Thyroid gland (tissue), 4 donors: ENCODE measurements at regions not wholly inside any gene's neighbourhood (a gene's known extent, or its start where the extent isn't known, plus 50 kb on each side); places are given as distances from the start of the nearest gene placed in this dataset.

Source experiments
- DNase-seq, 2 donors: peaks; one replicate each; pipeline ENCODE4 v3.0.0-alpha.2; 2019
- H3K27ac ChIP-seq, 3 donors: fragments of 200-600 bp; sonication (generic); 1 replicate in 2 of 3; 2 replicates in 1 of 3; pipeline ENCODE4 v1.5.1; 2016 to 2019; ENCODE audit warnings: mild to moderate bottlenecking in 1 of 3, moderate library complexity in 1 of 3
- H3K27me3 ChIP-seq: fragments of 200-600 bp; sonication (generic); one replicate; pipeline ENCODE4 v1.5.1; 2019
- H3K36me3 ChIP-seq, 2 donors: fragments of 200-600 bp; sonication (generic); one replicate each; pipeline ENCODE4 v1.5.1; 2016 to 2019
- H3K4me1 ChIP-seq, 2 donors: fragments of 200-600 bp; sonication (generic); one replicate each; pipeline ENCODE4 v1.5.1; 2017 to 2019
- H3K4me3 ChIP-seq, 3 donors: fragments of 200-600 bp; sonication (generic); replicated peaks in 1 of 3; 1 replicate in 2 of 3; 2 replicates in 1 of 3; pipeline ENCODE4 v1.5.1; 2016; ENCODE audit warnings: mild to moderate bottlenecking in 1 of 3
- H3K9me3 ChIP-seq: fragments of 200-600 bp; sonication (generic); one replicate; pipeline ENCODE4 v1.5.1; 2017
- CTCF ChIP-seq, 6 experiments: fragments of 200-600 bp in 3 of 6; fragments of 450-650 bp in 3 of 6; sonication (generic) in 3 of 6; IDR thresholded peaks; one replicate each; pipeline ENCODE4 v1.5.1; 2016 to 2019; ENCODE audit warnings: antibody characterized with exemption in 6 of 6, mild to moderate bottlenecking in 2 of 6, inconsistent platforms in 1 of 6, moderate library complexity in 1 of 6
- POLR2A ChIP-seq, 2 donors: fragments of 450-650 bp; IDR thresholded peaks; one replicate each; pipeline ENCODE4 v1.6.1; 2017; ENCODE audit warnings: antibody characterized with exemption in 2 of 2, mild to moderate bottlenecking in 2 of 2, moderate library complexity in 1 of 2
- WGBS, 2 donors: methylation state at CpG; one replicate each; pipeline ENCODE4 v1.1.5; 2017; 5-methylcytosine and 5-hydroxymethylcytosine counted together
- intact Hi-C: fragments of 100-400 bp; cut with DNase I; formaldehyde crosslinking; loops from one replicate; pipeline ENCODE4 v1.15.1; 2023

DNA sequence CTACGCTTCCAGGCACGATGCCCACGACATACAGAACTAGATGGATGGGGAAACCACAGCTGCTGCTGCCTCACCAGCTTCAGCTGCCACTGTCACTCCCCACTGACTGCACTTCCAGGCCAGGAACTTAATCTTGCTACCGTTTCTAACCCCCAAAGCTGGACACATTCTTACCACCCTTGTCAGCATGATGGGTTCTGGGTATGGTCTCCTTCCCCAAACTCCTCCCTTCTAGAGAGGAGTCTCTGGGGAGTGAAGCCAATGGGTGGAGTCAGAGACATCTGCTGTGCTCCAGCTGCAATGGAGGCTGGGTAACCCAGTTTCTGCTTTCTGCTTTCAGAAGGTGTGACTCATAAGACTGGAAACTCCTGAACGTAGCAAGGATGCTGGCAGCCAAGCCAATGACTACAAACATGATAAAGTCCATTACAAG is 87.0 kb upstream of the THY1 start:
- no peaks in the 10 kb centered on the region for H3K9me3 ChIP-seq
- intact Hi-C loops, result no loop called here
- no peak overlapping the region for H3K27ac ChIP-seq
- 75 to 84% methylated on average over 5 of the region's 5 CpGs for WGBS, 2 donors
- H3K36me3 ChIP-seq, result no peaks in the 10 kb centered on the region
- DNase-seq, result no peak
- no peak for TF ChIP-seq CTCF (IDR thresholded peaks at IDR 0.05)
- no peak for TF ChIP-seq POLR2A (IDR thresholded peaks at IDR 0.05)
- H3K4me3 ChIP-seq, result no peak overlapping the region
- no peaks in the 10 kb centered on the region for H3K4me1 ChIP-seq
- no peaks in the 10 kb centered on the region for H3K27me3 ChIP-seq

DNA sequence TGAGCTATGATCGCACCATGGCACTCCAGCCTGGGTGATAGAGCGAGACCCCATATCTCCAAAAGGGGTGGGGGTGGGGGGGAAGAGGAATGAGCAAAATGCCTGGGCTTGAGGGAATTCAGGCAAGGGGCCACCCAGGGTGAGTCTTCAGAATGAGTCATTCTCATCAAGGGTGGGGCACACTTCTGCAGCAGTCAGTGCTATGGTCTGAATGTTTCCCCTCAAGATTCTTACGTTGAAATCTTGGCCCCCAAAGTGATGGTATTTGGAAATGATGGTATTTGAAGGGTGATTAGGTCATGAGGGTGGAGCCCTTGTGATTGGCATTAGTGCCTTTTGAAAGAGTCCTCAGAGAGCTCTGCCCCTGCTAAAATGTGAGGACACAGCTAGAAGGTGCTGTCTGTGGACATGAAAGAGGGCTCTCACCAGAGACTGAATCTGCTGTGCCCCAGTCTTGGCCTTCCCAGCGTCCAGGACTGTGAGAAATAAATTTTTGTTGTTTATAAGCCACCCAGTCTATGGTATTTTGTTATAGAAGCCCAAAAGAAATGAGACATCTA is 86.4 kb upstream of the THY1 start:
- TF ChIP-seq POLR2A (IDR thresholded peaks at IDR 0.05), result no peak
- no peak for TF ChIP-seq CTCF (IDR thresholded peaks at IDR 0.05)
- Histone ChIP-seq H3K27ac (no peak overlapping the region), H3K4me1 (no peaks in the 10 kb centered on the region), H3K4me3 (no peak overlapping the region), H3K9me3 (no peaks in the 10 kb centered on the region), H3K27me3 (no peaks in the 10 kb centered on the region), H3K36me3 (no peaks in the 10 kb centered on the region)
- DNase-seq, result no peak
- 64 to 69% methylated on average over 3 to 4 of the region's 4 CpGs for WGBS, 2 donors
- intact Hi-C loops, result no loop called here

DNA sequence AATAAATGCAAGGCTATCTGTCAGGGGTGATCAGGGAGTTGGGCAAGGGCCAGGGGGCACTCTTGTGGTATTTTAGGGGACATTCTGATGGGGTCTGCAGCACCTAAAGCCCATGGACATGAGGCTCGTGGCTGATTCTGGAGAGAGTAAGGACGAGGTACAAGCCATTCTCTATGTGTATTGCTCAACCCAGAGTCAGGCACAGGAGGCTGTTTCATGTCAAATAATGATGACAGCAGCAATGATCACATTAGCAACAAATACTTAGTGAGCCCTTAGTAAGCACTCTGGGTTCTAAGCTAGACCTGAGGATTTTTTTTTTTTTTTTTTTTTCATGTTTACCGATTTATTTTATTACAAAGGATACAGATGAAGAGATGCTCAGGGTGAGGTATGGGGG is 83.5 kb upstream of the THY1 start:
- no peaks in the 10 kb centered on the region for H3K27me3 ChIP-seq
- intact Hi-C loops, result no loop called here
- no peak for TF ChIP-seq CTCF (IDR thresholded peaks at IDR 0.05)
- no peak for TF ChIP-seq POLR2A (IDR thresholded peaks at IDR 0.05)
- DNase-seq, result no peak
- H3K9me3 ChIP-seq, result no peaks in the 10 kb centered on the region
- H3K4me1 ChIP-seq, result no peaks in the 10 kb centered on the region
- 45 to 55% methylated on average over 3 of the region's 3 CpGs for WGBS, 2 donors
- no peak overlapping the region for H3K4me3 ChIP-seq
- no peak overlapping the region for H3K27ac ChIP-seq
- no peaks in the 10 kb centered on the region for H3K36me3 ChIP-seq

DNA sequence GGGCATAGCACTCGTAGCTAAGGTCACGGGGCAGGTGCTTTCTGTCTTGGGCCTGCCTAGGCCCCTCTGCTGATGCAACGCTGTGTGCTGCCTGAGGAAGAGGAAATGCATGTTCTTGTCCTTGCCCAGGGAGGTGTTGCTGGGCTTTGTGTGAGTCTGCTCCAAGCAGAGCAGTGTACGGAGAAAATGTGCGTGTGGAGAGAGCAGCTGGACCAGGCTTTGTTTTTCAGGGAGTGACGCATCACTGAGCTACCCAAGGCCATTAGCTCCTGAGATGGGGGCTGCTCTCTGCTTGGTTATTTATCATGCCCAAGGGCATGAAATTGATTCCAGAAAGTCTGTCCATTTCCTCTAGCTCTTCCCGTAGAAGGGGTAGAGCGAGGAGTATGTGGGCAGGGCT is 82.9 kb upstream of the THY1 start:
- DNase-seq, result no peak
- Histone ChIP-seq H3K36me3 (no peaks in the 10 kb centered on the region), H3K4me1 (no peaks in the 10 kb centered on the region), H3K4me3 (no peak overlapping the region), H3K27ac (no peak overlapping the region), H3K27me3 (no peaks in the 10 kb centered on the region), H3K9me3 (no peaks in the 10 kb centered on the region)
- WGBS, 2 donors, result 80 to 82% methylated on average over 5 to 8 of the region's 8 CpGs
- TF ChIP-seq POLR2A (IDR thresholded peaks at IDR 0.05), result no peak
- no peak for TF ChIP-seq CTCF (IDR thresholded peaks at IDR 0.05)
- intact Hi-C loops, result no loop called here

DNA sequence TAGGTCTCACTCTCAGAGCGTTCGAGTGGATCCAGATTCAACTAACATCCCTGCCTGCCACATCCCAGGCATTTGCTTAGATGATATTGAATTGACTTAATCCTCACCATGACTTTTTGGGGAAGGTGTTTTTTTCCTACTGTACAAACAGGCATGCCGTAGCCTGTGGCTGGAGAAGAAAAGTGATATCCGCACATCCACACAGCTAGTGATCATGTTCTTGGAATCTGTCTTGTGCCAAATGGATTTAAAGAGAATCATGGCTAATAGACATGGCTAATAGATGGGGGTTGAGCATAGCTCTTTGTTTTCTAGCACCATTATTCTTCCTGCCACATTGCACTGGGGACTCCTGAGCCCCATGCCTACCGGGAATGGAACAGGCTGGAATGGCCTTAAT is 82.1 kb upstream of the THY1 start:
- TF ChIP-seq POLR2A (IDR thresholded peaks at IDR 0.05) (no peak), CTCF (IDR thresholded peaks at IDR 0.05) (no peak)
- 70 to 71% methylated on average over 5 of the region's 5 CpGs for WGBS, 2 donors
- H3K4me1 ChIP-seq, result no peaks in the 10 kb centered on the region

More for the DNA sequence above, 82.1 kb upstream of the THY1 start:
- H3K9me3 ChIP-seq, result no peaks in the 10 kb centered on the region
- no peak for DNase-seq
- intact Hi-C loops, result no loop called here
- H3K4me3 ChIP-seq, result no peak overlapping the region
- no peaks in the 10 kb centered on the region for H3K36me3 ChIP-seq
- H3K27me3 ChIP-seq, result no peaks in the 10 kb centered on the region
- H3K27ac ChIP-seq, result no peak overlapping the region
